NCI-H2227 (cell line): ENCODE measurements at regions not wholly inside any gene's neighbourhood (a gene's known extent, or its start where the extent isn't known, plus 50 kb on each side); places are given as distances from the start of the nearest gene placed in this dataset.

ENCODE experiments used
- DNase-seq: peaks from one replicate; lab custom pipeline; 2025; ENCODE audit not compliant: unreplicated experiment; lab: John Stamatoyannopoulos, UW

DNA sequence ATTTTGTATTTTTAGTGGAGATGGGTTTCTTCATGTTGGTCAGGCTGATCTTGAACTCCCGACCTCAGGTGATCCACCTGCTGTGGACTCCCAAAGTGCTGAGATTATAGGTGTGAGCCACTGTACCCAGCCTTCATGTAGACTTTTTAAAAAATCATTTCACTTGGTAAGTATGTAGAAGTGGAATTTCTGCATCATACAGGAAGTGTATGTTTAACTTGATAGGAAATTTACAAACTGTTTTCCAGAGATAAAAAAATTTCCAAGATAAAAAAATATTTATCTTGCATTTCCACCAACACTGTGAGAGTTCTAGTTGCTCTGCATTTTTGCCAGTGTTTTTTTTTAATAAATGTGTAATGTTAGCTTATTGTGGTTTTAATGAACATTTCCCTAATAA, 155.8 kb downstream of the ZNF608 start:
- no peak for DNase-seq

DNA sequence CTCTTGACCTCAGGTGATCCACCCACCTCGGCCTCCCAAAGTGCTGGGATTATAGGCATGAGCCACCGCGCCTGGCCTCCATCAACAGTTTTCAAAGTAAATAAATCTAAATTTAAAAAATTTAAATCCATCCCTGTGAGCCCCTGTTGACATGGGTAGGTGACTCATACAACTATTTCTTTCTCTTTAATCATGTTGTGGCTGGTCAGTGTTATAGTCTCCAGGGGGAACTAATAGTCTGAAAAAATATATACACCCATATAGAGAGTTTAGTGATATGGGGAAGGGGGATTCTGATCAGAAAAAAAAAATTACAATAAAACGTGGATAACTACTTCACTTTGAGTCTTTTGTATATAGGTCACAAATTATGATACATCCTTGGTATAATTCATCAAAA, 159.2 kb downstream of the ZNF608 start:
- DNase-seq, result no peak

DNA sequence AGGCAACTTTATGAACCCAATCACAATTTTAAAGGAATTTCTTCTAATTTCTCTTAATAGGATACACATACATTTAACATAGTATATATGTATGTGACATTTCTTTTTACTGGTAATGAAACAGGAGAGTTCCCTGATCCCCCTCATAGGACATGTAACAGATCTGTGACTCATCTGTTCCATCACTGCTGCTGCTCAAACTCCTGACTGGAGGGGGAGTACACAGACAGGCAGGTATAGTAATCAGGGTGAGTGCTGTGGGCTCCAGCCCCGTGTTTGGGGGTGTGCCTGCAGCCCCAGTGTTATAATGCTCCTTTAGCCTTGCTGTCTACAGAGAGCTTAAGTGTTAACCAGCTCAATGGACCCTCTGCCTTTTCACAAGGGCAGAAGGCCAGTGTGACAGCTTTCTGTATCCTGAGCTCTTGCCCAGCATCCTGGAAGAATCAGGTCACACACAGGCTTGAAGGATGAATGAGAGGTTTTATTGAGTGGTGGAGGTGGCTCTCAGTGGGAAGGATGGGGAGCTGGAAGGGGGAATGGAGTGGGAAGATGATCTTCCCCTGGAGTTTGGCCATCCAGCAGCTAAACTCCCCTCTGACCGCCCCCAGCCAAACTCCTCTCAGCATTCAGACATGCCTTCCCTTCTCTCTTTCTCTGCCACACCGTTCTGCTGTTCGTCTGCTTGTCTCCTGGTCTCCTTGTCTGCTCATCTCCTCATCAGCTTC, 161.3 kb downstream of the ZNF608 start:
- DNase-seq, result no peak

DNA sequence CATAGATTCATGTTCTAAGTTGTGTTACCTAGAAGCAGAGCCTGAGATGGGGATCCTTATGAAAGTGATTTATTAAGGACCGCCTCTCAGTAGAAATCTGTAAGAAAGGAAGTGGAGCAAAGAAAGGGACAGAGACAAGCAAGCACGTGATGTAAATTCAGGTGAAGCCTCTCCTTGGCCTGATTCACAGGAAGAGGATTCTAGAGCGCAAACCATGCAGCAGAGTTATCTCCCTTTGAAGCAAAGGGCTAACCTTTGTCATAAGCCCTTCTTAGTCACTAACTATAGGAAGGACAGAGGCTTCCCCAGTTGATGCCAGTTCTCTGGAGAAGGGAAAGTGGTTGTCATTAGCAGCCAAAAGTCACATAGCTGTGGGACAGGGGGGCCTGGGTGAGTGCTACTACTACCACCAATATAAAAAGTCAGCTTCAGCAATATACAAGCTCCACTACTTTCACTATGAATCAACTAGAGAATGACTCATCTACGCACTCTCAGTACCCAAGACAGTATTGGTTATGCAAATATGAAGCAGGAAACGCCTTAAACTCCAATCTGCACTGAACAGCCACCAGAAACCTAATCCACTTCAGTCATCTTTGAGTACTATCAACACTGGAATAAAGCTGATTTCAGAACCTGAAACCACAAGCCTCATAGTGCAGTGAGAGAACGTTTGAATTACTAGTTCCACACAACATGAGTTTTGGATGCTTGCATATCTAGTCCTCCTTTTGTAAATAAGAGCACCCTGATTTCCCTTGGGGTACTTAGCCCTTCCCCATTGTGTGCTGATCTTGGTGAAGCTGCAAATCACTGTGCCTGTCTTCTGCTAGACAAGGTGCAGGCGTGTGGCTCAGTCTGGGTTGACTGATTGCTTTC, 162.7 kb downstream of the ZNF608 start:
- DNase-seq, result no peak

DNA sequence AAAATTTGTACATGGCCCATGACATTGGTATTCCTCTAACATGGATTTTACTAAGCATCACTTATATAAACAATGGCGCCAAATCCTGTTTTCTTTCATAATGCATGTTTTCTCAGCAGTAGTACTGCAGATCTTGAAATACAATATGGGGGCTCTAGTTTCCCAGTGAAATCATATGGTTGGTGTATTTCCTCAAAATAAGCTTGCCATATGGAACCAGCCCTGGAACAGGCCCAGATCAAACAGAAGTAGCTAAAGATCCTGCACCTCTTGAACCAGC, 163.9 kb downstream of the ZNF608 start:
- DNase-seq, result no peak

DNA sequence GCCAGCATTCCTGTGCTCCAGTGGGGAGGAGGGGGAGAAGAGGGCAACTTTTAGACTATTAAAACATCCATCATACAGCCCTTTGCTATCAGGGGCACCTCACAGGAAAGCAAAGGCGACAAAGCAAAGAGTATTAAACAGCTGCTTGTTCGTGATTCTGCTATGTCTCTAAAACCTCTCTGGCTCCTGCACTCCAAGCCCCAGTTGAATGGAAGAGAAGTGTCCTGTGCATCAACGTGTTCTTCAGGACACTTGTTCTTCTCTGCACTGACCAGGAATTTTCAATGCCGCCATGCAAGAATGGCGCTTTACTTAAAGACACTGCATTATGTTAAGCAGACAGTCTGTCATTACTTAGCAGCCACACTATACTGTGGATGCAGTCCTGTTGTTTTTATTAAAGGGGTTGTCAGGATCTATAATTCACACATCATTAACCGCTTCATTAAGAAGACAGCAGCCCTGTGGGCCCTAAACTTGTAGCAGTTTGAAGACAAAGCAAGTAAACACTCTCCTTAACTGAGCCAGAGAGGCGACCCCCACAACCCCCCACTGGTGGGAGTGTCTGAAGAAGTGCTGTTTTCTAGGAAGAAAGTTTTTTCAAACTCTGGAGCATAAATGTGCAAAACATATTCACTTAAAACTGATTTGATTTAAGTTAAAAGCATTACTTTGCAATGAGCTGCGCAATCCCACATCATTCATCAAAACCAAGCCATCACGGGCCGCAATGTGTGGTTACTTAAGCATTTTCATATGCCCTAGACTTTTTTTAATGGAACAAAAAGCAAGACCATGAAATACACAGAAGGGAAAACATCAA, 164.5 kb downstream of the ZNF608 start:
- DNase-seq, result no peak

DNA sequence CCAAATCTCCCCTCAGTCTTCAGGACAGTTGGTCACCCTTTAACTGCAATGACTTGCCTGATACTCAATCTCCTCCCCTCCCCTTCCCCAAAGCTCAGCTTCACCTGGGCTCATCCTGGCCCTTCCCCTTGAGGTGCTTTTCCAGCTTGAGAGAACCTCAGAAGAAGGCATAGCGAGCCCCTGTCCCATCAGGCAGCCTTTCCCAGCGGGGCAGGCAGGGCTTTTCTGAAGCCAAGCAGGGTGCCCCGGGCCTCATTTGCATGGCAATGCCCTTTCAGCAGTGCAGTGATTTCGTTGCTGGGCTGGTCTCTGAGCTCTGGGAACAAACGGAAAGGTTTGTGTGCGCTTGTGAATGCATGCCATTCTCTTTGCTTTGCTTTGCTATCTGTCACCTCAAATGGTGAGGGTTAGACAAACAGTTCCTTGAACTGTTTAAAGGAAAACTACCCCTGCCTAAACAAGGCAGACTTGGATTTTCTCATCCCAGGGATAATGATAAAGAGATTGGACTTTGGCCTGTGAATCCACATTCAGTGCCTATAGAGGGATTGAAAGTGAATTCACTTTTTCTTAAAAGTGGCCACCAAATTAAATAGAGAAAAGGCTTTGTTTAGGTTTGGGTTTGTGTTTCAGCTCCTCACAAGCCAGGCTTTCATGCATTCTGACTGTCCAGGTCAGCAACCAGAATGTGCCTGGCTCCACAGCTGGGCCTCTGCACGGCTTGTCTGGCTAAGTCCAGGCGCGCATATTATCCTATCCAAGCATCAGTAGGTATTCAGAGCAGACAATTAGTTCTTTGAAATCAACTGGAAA, 165.3 kb downstream of the ZNF608 start:
- DNase-seq, result no peak

DNA sequence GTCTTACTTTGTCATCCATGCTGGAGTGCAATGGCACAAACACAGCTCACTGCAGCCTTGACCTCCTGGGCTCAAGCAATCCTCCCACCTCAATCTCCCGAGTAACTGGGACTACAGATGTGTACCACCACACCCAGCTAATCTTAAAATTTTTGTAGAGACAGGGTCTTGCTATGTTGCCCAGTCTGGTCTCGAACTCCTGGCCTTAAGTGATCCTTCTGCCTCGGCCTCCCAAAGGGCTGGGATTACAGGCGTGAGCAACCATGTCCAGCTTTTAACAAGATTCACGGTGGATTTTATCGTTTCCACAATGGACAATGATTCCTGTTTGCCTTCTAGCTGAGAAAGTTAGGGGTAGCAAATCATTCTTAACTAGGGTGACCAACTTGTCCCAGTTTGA, 165.9 kb downstream of the ZNF608 start:
- no peak for DNase-seq

DNA sequence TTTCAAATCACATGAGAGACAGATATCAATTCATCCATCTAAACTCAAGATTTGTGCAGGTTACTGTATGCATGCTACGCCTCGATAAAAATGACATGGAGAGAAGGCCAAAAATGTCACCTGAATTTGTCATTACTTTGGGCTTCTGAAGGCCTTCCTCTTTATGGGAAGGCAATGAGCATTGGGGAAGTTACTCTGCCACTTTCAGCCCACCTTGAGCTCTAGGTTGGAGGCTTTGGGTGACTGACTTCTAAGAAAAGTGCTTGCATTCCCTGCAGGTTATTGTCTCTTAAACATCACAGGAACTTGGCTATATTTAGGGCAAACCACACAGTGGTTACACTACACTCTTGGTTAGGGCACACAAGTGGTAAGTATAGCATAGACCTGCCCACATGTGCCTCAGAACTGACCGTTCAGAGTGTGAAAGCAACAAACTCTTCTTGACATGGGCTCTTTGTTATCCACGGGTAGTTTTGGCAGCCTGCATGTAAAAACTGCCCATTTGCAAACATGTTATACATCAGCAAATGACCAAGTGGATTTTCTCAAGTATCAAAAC, 169.5 kb downstream of the ZNF608 start:
- no peak for DNase-seq

DNA sequence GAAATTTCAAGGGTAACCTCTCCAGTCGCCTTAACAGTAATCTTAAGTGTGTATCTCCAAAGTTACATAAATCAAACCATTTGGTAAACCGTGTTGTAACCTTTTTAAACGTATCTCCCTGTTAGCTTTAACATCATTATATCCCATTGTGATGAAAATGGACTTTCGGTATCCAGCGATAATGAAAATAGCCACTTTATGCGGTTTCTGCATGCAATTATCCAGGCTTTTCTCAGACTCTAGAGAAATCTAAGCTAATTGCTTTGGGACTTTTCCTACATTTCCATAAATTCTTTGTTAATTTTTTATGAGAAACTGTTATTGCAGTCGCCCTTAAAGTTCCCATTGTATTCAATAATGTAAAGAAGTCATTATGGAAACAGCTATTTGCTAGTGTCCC, 170.7 kb downstream of the ZNF608 start:
- no peak for DNase-seq

DNA sequence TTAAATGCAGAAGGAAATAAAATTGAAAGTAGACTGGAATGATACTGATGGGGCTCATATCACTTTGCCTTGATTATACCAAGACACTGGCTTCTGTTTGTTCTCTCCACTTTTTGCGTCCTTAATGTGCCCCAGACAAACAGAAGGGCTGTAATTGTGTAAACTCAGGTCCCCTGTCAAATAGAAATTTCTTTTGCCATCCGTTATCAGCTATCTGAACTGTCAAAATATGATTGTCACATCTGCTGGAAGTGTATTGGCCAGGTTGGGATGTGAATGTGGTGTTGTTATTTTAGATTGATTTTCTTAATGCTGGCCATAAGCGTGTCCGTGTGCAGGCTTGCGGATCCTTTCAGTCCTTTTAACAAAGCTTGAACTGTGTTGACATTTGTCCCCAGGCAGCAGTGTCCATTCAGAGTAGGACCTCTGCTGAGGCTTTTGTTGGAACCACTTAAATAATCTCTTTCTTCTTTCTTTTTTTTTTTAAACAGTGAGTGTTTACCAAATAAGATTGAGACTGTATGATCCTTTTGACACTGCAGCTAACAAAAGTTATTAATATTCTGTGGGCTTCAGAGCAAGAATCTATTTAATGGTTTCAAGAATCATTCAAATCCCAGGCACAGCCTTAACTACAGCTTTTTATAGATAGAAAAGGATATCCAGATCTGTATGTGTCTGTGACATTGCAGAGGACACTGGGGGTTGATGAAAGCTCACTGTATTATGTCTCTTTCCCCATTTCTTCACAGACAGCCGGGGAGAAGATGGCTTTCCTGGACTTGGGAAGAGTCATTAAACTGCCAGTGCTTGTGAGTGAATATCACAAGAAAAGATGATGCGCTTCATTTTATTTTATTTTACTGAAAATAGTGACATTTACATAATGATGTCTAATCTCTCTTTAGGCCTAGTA, 171.7 kb downstream of the ZNF608 start:
- no peak for DNase-seq

DNA sequence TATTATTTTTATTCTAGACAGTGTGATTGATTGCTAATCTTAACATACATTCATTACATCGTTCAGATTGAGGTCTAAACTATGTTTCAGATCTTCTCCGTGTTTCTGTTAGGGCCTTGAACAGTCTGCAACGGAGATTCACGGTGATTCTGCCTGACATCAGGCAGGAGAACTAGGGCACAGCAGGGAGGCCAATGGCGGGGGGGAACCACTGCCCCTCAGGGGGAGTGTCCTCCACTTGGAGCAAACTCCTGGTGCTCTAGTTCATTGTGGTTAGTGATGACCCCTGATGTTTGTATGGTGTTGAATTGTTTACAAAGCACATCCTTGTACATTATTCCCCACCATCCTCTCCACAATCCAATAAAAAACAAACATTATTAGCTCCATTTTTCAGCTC, 173.5 kb downstream of the ZNF608 start:
- DNase-seq, result peak; percentile 22

DNA sequence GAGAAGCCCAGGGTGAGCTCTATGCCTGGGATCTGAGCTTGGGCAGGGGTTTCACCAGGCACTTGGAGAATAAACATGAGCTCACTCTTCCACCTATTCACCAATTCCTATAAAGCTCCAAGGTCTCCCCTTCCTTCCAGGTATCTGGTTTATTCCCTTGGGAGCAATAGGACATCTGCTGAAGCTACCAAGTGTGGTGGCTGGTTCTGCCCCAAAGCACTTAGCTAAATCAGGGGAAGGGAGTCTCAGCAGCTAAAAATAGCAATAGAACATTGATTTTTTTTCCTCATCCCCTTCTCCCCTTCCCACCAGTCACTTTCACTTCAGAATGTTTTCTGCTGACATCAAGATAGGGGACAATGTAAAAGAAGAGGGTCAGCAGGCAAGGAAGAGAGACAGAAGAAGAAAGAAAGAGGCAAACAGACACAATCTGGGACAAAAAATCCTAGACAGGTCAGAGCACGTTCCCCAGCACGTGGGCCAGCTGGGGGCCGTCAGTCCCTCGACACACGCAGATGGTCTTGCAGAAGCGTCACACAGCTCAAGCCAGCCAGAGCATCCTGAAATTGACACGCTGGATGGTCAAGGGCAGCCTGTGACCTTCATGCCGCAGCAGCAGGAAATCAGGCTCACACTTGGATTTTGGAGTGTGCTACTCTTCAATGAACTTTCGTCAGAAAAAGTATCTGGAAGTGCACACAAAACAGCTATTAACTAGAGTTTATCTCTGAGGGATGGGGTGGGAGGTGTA, 176.0 kb downstream of the ZNF608 start:
- DNase-seq, result no peak

DNA sequence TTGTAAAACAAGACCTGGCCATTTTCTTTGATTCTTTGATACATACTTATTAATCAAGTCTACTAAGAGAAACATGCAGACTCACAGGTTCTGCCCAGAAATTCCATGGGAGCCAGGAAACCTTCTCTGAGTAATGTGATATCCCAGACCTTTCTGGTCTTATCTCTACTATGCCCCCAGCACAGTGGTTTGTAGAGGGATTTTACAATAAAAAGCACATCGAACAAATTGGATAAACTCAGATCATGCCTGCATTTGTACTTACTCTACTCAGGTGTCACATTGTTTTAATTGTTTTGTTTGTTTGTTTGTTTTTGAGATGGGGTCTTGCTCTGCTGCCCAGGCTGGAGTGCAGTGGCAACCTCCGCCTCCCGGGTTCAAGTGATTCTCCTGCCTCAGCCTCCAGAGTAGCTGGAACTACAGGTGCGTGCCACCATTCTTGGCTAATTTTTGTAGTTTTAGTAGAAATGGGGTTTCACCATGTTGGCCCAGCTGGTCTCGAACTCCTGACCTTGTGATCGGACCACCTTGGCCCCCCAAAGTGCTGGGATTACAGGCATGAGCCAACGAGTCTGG, 179.5 kb downstream of the ZNF608 start:
- DNase-seq, result no peak

DNA sequence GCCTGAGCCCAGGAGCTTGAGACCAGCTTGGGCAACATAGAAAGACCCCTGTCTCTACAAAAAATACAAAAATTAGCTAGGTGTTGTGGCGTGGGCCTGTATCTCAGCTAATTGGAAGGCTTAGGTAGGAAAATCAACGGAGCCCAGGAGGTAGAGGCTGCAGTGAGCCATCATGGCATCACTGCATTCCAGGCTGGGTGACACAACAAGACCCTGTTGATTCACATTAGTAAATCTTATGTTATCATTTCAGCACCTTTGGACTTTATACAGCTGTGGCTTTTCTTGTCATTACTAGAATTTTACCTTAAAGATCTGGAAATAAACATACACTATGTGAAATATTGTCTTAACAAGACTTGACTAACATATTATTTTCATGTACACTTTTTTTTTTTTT, 185.0 kb downstream of the ZNF608 start:
- DNase-seq, result no peak

DNA sequence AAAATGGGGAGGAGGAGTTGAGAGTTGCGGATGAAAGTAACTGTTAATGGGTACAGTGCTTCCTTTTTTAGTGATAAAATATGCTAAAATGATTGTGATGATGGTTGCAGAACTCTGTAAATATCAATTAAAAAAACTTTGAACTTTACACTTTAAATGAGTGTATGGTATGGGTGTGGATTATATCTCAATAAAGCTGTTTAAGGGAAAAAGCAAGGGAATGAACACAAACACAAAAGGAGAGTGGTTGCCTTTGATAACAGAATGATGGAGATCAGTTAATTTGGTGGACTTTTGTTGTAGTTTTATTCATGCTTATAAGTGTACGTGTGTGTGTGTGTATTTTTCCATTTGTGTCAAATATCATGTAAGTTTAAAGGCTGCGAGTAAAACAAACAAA, 186.1 kb downstream of the ZNF608 start:
- no peak for DNase-seq

DNA sequence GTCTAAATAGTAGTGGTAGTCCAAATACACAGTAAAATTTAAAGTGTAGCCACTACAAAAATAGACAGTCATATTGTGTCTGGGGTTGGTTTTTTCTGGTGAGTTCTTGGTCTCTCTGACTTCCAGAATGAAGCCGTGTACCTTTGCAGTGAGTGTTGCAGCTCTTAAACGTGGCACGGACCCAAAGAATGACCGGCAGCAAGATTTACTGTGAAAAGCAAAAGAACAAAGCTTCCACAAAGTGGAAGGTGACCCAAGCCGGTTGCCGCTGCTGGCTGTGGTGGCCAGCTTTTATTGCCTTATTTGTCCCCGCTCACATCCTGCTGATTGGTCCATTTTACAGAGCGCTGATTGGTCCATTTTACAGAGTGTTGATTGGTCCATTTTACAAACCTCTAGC, 188.7 kb downstream of the ZNF608 start:
- DNase-seq, result no peak

DNA sequence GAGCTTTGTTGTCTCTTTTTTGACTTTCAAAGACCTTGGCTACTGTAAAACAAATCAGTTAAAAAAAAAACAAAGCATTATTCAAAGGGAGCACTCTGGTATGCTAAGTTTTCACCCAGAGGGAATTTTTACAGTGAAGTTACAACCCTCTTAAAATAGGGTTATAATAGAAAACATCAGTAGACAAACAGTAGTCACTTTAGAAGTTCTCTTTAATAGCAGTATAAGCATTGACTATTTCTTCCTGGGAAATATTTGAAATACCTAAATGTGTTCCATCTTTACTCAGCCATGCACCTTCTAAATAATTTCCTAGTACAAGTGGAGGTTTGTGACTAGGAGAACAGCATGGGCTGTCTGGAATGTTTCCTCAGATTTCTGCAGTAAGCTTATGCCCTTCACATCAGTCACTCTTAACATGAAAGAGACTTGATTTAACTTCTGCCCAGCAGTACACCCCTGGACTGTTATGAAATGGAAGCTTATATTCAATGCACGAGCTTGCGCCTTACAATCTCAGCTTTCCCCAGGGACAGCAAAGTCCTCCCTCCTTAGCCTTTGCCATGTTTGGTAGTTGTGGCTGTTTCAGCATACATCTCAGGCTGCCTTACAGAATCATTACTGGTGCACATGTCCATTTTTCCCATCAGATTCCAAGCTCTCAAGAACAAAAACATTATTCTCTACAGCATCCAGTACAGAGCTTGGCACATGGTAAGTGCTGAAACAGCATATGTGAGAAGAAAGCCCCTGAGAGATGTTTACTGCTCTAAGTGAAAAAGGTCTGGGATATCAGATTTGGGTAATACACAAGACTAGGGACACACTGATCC, 191.5 kb downstream of the ZNF608 start:
- no peak for DNase-seq
